ENCODE measurements at regions not wholly inside any gene's neighbourhood (a gene's known extent, or its start where the extent isn't known, plus 50 kb on each side); places are given as distances from the start of the nearest gene placed in this dataset.

DNA sequence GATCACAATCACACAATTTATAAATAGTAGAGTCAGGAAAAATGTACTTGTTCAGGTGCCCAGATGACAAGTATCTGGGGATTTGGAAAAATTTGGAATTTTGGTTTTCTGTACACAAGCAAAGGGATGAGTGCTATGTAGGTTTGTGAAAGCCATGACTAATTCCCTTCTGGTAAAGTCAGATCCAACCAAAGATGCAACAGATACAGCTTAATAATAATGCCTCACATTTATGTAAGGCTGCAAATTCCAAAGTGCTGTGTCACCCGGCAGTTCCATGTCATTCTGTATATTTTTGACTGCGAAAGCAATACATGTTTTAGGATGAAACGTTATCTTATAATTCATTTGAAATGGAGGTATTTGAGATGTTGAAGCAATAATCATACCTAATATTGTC, 102.7 kb upstream of the AGBL1 start:
- no peak for DNase-seq (ENCODE audit: low read depth in 2 of 2, low spot score in 1 of 2)

DNA sequence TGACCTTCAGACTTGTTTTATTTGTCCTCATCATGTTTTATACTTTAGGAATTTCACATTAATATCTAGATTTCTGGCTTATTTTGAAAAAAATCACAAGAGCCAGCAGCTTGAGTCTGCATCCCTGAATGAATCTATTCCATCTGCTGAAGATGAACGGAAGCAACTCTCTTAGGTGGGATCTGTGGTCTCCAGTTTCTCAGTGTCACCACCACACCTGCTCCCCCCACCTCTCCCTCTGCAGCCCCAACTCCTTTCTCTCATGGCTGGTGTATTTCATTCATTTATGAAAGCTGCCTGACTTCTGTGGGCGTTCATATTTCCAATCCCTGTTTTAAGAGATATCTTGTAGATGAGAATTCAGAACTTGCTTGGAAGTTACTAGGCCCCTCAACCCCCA, 102.1 kb upstream of the AGBL1 start:
- no peak for DNase-seq (ENCODE audit: low read depth in 2 of 2, low spot score in 1 of 2)

DNA sequence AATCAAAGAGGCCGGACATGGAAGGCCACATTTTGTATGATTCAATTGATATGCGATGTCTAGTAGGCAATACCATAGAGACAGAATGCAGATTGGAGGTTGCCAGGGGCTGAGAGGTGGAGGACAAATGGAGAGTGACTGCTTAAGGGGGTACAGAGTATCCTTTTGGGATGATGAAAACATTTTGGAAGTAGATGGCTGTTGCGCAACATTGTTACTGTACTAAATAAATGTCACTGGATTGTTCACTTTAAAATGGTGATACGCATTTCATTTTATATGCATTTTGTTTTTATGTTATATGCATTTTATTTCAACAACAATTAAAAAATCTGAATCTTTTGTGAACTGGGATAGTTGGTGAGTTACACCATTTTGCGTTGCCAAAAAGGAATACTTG, 99.7 kb upstream of the AGBL1 start:
- no peak for DNase-seq (ENCODE audit: low read depth in 2 of 2, low spot score in 1 of 2)

DNA sequence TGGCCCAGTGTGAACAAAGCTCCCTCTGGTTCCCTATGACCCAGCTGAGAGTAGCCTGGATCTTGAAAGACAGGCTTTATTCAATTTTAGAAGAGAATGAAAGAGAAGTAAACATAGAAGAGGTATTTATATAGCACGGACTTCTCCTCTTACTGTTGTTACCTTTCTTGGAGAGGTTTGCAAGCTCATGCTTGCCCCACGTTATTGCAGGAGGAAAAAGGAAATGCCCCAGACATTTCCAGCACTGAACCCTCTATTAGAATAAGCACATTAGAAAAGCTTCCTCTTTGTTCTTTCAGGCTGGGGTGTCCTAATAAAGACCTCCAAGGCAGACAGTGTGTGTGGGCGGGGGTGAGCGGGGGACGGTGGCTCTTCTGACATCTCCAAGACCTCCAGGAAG, 98.7 kb upstream of the AGBL1 start:
- DNase-seq (ENCODE audit: low read depth in 2 of 2, low spot score in 1 of 2) = no peak

DNA sequence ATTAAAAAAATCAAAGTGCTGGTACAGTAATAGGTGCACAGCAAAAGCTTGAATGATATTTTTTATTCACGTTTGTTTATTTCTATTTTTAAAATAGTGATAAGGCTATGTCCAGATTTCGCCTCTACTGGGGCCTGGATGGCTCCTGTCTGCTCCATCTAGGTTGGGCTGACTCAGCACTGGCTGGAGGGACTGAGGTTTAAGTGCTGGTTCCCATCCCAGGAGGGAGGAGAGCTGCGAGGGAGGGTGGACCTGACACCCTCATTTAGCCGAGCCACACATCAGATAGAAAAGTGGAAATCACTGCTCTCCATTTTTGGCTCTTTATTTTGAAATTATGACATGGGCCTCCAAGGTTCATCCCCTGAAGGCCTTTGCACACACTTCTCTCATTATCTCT, 95.4 kb upstream of the AGBL1 start:
- DNase-seq (ENCODE audit: low read depth in 2 of 2, low spot score in 1 of 2) = no peak

DNA sequence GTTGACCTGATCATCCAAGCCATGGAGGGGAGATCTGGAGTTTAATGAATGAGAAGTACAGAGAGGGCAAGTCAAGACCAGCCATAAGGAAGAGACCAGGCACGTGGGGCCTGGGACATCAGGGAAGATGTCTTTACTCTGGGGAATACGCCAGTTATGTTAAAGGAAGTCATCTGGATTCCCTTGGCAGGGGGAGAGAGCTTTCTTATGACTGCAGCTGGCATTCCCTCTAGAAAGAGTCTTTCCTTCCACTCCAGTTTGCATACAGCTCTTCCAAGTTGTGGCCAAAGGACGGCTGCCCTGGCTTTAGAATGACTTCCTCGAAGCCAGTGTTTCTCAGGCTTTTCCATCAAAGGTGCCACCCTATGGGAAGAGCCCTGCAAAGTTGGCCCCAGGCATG, 93.6 kb upstream of the AGBL1 start:
- no peak for DNase-seq (ENCODE audit: low read depth in 2 of 2, low spot score in 1 of 2)

DNA sequence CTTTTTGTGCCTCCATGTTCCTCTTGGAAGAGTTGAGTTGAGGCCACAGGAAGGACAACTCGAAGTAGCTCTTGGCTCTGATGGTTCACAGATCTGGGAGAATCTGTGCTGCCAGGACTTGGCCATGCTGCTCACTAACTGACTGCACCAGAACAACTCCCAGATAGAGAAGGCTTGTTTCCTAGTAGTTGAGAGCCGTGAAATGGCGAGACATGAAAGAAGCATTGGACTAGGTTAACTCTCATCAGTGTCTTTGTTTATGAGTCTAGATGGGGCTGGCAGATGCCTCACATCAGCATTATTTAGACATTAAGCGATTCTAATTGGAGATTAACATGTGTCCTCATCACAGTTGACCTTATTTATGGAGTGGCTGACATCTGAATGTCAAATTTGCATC, 92.9 kb upstream of the AGBL1 start:
- DNase-seq (ENCODE audit: low read depth in 2 of 2, low spot score in 1 of 2) = no peak

DNA sequence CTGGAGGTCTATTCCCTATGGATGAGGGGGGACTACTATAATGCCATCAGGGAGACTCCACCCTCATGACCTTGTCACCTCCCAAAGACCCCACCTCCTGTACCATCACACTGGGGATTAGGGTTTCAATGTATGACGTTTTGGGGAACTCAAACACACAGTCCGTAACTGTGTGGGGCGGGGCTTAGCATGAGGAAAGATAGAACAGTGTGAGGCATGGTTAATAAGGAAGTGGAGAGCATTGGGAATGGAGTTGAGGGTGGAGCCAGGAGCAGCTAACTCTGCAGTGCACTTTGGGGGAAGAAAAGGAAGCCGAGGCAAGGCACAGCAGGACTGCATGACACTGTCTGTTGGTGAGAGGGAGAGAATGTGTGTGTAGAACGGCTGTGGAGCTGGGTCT, 90.9 kb upstream of the AGBL1 start:
- no peak for DNase-seq (ENCODE audit: low read depth in 2 of 2, low spot score in 1 of 2)

DNA sequence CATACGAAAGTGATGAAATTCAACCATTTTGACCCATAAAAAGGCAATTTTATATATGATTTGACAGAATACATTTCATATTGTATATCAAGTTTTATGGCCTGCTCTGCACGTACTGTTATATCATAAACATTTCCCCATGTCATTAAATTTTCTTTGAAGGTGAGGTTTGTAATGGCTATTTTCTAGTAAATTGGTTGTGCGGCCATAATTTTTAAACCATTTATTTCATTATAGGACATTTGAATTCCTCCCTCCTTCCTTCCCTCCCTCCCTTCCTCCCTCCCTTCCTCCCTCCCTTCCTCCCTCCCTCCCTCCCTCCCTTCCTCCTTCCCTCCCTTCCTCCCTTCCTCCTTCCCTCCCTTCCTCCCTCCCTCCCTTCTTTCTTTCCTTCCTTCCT, 87.4 kb upstream of the AGBL1 start:
- no peak for DNase-seq (ENCODE audit: low read depth in 2 of 2, low spot score in 1 of 2)

DNA sequence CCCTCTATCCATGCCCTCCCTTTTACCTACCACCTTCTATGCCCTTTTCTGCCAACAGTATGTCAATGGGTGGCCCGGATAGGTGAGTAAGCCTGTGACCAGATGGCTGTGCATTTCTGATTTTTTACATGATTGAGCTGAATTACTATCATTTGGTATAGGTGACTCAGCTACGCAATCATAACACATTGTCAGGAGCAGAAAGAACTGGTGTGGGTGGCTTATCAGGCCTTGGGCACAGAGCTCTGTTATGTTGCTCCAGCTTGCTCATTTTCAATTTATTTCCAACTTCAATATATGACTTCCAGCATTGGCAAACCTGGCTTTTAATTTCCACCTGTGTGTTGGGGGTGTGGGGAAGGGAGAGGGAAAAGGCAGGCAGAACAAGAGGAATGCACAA, 86.6 kb upstream of the AGBL1 start:
- no peak for DNase-seq (ENCODE audit: low read depth in 2 of 2, low spot score in 1 of 2)

DNA sequence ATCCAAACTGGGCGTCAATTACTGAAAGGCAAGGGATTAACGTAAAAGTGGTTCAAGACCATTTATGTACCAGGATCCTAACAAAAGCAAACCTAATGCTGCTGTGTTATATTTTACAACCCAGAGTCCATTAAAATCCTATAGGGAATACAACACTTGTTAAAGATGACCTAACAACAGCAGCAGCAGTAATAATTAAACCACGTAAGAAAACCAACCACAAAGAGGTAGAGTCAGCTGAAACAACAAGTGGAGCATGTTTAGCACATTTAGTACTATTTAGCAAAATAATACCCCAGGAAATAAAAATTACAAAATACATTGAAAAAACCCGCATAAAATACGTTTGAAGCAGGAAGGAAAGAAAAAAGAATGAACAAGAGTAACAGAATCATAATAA, 82.1 kb upstream of the AGBL1 start:
- DNase-seq (ENCODE audit: low read depth in 2 of 2, low spot score in 1 of 2) = no peak

DNA sequence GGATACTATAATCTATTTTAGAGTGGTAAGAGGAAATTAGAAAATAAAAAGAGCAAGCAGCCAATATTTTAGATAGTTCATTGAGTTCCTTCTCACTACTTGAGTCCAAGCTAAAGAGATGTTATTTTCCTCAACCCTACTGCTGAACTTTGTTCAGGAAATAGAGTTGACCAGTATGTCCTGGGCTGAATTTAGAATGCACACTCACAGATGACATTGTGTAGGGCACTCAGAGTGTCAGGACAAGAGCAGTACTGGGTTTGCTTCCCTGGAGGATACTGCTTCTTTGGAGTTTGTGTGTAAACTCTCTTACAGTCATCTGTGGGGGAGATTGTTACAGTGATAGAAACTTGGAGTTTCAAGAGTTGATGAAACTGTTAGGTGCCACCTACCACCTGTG, 80.0 kb upstream of the AGBL1 start:
- DNase-seq (ENCODE audit: low read depth in 2 of 2, low spot score in 1 of 2) = no peak

DNA sequence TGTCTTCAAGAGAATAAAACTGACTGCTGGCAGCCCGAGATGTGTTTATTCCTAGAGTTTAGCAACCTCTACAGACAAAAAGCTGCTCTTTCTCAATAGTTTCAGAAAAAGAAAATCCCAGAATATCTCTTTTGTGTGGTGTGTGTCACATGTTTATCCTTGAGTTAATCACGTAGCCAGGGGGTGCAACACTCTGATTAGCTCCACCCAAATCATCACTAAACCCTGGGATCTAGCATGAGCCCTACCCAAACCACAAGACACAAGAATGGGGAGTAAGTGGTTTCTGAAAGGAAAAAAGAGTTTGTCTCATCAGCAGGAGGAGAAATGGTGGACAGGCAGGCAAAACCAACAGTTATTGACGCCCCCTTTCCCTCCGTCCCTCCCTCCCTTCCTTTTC, 78.5 kb upstream of the AGBL1 start:
- no peak for DNase-seq (ENCODE audit: low read depth in 2 of 2, low spot score in 1 of 2)

DNA sequence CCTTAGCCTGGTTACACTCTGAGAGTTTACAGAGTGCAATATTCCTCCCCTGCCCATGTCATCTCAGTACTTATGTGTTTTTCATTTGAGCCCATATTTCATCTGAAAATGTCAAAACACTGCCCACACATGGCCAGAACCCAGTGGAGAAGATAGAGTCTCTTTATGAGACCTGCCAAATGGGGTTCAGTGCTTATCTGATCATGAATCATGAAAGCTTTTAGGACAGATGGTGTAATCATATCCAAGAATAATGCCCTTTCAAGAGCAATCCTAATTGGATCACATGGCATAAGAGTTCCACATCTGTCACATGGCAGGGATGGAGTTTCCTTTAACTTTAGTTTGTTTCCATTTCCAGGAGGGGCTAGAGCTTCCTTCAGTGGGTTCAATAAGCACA, 77.2 kb upstream of the AGBL1 start:
- DNase-seq (ENCODE audit: low read depth in 2 of 2, low spot score in 1 of 2) = no peak

DNA sequence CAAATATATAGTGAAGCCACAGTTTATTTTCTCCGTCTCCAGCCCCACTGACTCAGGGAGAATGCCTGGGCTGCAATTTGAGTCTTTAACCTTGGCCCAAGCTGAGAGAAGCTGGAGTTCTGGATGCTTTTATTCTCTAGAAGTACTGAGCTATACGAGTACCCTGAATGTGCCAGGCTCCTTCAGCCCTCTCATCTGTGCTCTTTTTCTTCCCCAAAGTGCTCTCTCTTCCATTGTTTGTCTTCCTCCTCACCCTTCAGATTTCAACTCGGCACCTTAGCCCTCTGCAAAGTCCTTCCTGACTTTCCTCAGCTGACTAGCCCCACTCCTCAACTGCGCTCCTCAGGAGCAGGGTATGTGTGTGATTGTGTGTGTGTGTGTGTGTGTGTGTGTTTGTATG, 75.6 kb upstream of the AGBL1 start:
- DNase-seq (ENCODE audit: low read depth in 2 of 2, low spot score in 1 of 2) = no peak

DNA sequence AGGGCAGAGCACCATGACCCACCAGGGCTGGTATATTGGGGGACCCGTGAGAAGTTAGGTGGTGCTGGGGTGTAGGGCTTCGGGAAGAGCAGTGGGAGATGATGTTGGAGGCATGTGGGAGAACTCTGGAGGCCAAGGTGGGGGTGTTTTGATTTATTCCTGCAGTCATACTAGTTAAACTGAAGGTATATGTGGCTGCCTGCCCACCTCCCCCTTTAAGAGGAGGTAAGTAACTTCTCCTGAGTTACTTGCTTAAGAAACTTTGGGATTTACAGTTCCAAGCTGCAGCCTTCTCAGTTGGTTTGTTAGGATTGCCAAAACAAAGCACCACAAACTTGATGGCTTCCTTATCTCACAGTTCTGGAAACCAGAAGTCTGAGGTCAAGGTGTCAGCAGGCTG, 73.1 kb upstream of the AGBL1 start:
- DNase-seq (ENCODE audit: low read depth in 2 of 2, low spot score in 1 of 2) = no peak

DNA sequence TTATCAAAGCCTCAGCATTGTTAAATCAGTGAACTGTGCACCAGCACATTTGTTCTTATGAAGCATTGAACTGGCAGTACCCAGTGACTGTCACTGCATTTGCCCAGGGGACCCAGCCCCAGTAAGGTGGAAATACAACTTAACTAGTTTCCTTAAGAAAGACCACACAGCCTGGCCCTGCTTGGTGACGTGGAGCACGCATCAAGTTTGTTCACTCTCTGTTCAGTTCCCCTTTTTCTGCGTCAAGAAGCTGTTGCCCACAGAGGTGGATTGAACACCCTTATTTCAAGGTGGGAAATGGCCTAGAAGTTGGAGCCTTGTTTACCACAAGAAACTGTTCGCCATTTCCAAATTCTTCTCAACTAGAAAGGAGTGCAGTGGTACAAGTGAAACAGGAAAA, 69.9 kb upstream of the AGBL1 start:
- no peak for DNase-seq (ENCODE audit: low read depth in 2 of 2, low spot score in 1 of 2)

DNA sequence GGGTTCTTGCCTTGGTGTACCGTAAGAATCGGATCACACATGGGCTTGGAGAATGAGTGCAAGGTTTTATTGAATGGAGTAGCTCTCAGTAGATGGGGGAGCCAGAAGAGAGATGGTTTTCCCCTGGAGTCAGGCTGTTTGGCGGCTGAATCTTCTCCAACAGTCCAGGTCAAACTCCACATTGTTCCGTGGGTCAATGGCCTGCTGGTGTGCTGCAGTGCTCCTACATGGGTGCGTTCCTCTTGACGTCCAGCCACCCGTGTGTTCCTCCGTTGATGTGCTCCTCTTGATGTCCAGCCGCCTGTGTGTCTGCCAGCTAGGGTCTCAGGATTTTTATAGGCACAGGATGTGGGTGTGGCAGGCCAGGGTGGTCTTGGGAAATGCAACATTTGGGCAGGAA, 69.3 kb upstream of the AGBL1 start:
- DNase-seq (ENCODE audit: low read depth in 2 of 2, low spot score in 1 of 2) = no peak

DNA sequence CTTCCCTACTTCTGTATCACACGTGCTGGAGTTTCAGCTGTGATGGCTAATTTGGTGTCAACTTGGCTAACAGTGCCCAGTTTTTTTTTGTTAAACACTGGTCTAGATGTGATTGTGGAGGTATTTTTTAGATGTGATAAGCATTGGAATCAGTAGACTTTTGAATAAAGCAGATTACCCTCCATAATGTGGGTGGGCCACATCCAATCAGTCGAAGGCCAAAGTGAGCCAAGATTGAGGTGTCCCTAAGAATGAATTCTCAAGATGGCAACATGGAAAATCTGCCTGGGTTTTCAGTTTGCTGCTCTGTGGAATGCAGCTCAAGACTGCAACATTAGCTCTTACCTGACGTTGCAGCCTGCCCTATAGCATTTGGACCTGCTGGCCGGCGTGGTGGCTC, 68.8 kb upstream of the AGBL1 start:
- no peak for DNase-seq (ENCODE audit: low read depth in 2 of 2, low spot score in 1 of 2)

DNA sequence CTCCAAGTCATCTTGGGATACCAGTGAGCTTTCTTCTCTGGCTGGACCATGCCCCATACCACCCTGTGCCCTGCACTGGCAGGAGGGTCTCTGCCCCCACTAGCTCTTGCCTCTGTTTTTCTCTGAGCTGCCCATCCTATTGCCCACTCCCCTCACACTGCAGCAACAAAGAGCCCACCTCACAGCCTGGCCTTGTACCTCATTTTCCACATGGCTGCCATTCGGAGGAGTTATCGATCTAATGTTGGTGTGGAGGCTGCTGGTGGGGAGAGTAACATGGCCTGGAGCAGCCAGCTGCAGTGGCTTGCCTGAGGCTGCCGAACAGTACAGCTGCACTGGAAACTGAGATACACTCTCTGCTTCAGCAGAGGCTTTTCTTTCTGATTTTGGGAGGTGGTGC, 65.7 kb upstream of the AGBL1 start:
- DNase-seq (ENCODE audit: low read depth in 2 of 2, low spot score in 1 of 2) = no peak

DNA sequence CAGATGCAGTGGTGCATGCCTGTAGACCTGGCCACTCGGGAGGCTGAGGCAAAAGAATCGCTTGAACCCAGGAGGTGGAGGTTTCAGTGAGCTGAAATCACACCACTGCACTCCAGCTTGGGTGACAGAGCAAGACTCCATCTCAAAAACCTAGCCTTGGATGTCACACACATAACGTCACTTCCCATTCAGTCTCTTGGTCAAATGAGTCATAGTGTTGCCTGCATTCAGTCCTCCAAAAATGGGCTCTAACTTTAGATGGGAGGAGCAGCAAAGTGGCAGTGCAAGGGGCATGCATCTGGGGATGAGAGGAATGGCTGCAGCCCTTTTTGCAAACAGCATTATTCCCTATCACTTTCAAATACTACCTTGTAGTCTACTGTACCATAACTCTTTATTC, 62.9 kb upstream of the AGBL1 start:
- DNase-seq (ENCODE audit: low read depth in 2 of 2, low spot score in 1 of 2) = no peak

DNA sequence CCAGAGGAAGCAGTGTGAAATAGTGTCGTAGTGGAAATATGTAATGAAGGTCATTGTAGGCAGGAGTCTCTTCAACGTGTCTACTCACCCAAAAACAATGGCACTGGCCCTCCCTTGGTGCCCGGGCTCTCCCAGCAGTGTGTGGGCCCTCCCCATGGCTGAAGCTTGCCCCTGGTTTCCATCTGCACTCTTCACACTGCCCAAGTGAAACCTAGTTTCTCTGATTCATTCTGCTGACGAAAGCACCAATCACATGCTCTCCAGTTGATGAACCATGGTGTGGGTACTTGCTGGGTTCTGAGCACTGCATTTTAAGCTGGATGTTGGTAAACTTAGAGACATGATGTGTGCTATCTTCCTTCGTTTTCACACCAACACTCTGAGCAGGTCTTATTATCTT, 61.0 kb upstream of the AGBL1 start:
- DNase-seq (ENCODE audit: low read depth in 2 of 2, low spot score in 1 of 2) = no peak

DNA sequence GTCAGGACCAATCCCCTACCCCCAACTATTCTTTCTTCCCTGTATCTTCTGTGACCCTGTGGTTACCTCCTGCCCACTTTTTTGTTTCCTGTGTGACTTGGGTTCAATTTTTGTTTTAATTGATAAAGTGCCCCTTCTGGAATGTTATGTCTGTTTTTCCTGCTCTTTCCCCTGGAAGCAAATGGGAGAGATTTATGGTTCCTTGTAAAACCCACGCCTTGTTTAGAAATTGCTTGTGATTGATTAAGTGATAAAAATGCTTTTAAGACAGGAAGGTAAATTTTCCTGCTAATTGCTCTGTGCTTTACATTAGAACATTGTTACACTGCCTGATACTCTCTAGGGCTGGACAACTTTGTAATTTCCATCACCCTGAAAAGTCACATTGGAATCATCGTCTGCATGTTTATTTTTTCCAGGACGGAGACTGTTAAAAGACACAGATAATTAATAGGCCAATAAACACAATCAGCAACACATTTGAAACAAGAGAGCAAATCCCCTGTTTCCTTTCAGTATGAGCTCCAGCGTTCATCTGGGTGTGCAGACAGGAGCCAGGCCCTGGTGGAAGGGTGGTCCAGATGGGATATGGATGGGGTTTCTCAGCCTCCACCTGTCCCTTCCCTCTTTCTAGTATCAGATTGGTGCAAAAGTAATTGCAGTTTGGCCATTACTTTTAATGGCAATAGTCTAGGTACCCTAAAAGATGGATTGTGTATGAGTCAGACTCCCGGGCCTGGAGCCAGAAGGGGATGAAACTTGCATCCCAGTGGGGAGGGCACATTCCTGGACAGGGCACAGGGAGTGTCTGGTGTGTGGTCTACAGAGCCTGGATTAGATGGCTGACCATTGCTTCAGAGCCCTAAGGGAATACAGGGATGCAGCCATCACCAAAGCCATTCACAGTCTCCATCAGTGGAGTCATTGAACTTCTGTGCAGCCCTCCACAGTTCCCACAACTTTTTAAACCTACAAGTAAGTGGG, 58.1 kb upstream of the AGBL1 start:
- DNase-seq (ENCODE audit: low read depth in 2 of 2, low spot score in 1 of 2) = no peak

Data from stimulated activated CD8-positive, alpha-beta memory T cell treated with anti-CD3 and anti-CD28 coated beads, Interleukin-4, amount 100 ng/mL, for 1 hour (primary cell).